Right hindlimb (tissue), 1 donor: ENCODE measurements at regions not wholly inside any gene's neighbourhood (a gene's known extent, or its start where the extent isn't known, plus 50 kb on each side); places are given as distances from the start of the nearest gene placed in this dataset.
A peak's percentile ranks its signal among the peaks of the same experiment; 100 is the strongest.
"Not testable (repeated sequence)": the region's sequence is repeated elsewhere in the genome, so short reads cannot be mapped to it uniquely, and the experiment has no call there.

ENCODE experiments used
- DNase-seq: peaks from one replicate; pipeline ENCODE4 v3.0.0-alpha.2; 2018

DNA sequence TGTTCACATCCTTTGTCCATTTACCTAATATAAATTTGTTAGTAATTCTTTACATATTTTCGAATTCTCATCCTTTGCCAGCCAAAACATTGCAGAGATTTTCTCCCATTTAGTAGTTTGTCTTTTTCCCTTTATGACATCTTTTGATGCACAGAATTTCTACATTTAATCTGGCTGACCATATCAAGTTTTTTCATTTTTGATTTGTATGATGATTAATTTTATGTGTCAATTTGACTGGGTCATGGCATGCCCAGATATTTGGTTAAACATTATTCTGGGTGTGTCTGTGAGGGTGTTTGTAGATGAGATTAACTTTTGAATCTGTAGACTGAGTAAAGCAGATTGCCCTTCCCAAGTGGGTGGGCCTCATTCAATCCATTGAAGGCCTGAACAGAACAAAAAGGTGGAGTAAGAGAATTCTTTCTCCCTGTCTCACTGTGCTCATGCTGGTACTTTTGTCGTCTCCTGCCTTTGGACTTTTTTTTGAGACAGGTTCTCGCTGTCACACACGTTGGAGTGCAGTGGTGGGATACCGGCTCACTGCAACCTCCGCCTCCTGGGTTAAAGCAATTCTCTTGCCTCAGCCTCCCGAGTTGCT lies 72.1 kb upstream of the EPB41L1 start:
- DNase-seq, result no peak

DNA sequence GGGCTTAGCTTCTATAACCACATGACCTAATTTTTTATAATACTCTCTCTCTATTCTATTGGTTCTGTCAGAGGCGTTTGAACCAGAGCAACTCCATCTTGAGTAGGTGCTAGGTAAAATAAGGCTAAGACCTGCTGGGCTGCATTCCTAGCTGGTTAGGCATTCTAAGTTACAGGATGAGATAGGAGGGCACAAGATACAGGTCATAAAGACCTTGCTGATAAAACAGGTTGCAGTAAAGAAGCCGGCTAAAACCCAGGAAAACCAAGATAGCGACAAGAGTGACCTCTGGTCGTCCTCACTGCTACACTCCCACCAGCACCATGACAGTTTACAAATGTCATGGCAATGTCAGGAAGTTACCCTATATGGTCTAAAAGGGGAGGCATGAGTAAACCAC lies 71.3 kb upstream of the EPB41L1 start:
- not testable (repeated sequence) for DNase-seq

DNA sequence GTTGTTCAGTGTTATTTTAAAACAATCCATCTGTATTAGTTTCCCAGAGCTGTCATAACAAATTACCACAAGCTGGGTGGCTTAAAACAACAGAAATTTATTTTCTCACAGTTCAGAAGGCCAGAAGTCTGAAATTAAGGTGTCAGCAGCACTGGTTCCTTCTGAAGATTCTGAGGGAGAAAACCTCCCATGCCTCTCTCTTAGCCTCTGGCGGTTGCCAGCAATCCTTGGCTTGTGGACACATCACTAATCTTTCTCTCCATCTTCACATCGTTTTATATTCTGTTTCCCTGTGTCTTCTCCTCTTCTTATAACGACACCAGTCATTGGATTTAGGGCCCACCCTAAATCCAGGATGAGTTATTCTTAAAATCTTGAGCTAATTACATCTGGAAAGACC lies 70.2 kb upstream of the EPB41L1 start:
- DNase-seq, result no peak

DNA sequence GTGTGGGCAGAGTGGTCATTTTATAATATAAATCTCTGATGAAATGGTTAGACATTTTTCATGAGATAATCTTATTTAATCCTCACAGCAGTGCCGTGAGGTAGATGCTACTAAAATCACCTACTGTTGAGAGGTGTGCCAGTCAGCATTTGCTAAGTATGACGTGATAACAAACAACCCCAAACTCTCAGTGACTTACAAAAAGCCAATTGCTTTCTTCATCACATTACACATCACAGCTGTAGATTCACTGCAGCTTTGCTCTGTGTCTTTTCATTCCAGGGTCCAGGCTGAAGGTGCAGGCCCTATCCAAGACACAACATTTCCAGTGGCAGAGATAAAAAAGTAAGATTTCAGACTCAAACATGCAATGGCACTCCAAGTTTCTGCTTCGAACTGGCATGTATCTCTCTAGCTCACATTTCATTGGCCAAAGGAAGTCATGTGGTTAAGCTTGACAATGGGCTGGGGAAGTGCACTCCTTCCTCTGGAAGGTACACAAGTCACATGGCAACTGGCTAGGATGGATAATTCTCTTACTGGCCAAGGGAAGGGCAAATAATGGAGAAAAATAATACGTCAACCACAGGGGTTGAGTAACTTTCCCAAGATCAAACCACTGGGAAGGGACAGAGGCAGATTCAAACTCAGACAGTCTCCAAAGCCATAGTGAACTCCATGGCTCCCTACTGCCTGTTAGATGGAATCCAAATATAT lies 69.5 kb upstream of the EPB41L1 start:
- no peak for DNase-seq

DNA sequence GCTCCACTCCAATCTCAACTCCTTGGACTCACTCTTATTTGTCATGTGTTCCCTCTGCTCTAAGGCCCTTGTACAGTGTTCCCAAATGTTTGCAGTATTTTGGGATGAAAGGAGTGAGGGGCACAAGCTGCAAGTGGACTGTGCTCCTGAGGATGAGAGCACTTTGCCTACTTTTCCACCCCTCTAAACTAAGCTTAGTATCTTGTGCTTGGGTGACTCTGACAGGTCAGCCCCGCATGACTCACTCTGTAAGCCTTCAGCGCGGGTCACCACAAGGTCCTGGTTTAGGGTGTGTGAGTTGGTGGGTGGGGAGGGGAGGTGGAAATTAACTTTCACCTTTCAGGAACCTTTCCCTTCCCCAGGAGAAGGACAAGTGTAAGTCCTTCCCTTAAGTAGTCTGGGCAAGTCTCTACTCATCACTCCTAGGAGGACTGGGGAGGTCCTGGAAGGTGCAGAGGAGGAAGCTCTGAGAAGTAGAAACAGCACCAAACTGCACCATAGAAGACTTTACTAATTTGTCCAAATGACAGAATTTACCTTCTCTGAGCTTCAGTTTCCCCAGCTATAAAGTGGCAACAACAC lies 68.8 kb upstream of the EPB41L1 start:
- no peak for DNase-seq

DNA sequence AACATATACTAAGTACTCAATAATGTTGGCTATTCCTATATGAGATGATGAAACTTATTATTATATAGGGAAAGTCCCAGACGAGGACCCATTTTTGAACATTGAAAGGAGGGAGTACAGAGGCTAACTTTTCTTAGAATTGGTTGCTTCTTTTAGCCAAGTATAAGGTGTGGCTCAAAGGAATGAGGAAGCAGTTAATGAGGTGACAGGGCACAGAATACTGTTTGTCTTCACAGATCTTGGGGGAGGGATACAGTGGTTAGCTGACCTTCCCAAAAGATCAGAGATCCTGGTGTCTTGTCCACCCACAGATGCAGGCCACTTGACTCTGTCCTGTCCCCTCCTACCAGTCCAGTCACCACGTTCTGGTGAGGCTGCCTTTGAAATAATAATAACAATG lies 67.8 kb upstream of the EPB41L1 start:
- no peak for DNase-seq

DNA sequence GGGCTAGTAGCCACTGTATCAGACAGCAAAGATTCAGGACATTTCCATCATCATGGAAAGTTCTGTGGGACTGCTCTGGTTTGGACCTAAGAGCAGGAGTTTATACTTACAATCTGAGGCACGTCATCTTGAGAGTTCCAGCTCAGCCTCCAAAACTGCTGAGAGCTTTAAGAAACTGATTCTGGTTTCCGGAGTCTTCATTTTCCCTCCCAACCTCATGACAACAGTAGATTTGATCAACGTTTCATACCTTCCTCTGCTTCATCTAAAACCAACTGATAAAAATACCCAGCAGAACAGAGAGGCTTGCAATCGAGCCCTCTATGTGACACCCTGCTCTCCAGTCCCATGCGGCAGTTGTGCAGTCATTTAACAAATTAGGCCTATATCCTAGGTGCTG lies 64.3 kb upstream of the EPB41L1 start:
- no peak for DNase-seq

DNA sequence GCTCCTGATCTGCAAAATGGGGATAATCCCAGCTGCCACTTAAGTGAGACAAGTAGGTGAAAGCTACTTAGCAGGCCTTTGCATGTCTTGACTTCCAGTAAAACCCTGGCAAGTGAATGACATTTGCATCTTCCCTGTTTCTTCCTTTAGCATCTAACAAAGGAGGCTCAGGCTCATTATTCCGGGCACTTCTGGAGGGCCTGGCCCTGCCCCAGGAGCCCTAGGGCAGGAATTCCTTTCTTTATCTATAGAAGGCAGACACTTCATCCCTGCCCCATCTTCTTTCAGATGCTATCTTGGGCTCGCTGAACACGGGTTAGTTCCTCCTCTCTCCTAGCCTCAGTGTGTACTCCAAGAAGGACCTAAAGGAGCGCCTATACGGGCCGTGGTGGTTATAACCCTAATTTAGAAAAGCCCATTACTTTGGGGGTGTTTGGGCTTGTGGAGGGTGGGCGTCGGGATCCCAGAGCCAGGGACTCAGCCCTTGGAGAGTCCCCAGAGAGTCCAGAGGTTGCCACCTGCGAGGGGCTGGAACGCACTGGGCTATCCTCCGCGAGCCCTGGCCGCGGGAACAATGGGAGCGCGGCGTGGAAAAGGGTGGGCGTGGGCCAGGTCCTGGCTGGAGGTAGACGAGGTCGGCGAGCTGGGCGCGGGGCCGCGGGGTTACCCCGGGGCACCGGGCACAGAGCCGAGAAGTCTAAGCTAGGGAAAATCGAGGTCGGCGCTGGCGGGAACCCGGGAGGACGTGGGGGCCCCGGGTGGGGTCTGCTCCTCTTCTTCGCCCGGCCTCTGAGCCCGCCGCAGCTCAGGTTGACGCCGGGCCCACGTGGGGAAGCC lies 62.8 kb upstream of the EPB41L1 start:
- DNase-seq, result no peak

DNA sequence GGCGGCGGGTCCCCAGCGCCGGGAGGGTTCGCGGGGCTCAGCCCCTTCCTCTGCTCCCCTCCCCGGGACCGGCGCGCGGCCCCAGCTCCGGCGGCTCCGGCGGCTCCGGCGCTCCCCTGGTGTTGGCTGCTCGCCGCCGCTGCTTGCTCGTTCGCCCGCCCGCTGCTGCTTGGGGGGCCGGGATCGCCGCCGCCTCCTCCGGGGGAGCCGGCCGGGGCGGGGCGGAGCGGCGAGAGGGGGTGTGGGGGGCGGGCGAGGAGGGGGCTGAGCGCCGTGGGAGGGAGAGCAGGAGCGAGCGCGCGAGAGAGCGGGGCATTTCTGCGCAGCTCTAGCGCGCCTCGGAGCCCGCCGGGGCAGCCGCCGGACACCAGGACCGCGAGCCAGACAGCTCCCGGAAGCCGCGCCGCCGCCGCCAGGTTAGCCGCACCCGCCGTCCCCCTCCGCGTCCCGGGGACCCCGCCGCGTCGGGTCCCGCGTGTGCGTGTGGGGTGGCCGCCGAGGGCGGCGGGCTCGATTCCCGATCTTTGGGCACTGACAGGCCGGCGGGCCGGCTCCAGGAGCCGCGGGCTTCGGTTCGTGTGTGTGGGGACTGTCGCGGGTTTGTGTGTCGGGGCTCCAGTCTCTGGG lies 62.0 kb upstream of the EPB41L1 start:
- peak; percentile 52 for DNase-seq

DNA sequence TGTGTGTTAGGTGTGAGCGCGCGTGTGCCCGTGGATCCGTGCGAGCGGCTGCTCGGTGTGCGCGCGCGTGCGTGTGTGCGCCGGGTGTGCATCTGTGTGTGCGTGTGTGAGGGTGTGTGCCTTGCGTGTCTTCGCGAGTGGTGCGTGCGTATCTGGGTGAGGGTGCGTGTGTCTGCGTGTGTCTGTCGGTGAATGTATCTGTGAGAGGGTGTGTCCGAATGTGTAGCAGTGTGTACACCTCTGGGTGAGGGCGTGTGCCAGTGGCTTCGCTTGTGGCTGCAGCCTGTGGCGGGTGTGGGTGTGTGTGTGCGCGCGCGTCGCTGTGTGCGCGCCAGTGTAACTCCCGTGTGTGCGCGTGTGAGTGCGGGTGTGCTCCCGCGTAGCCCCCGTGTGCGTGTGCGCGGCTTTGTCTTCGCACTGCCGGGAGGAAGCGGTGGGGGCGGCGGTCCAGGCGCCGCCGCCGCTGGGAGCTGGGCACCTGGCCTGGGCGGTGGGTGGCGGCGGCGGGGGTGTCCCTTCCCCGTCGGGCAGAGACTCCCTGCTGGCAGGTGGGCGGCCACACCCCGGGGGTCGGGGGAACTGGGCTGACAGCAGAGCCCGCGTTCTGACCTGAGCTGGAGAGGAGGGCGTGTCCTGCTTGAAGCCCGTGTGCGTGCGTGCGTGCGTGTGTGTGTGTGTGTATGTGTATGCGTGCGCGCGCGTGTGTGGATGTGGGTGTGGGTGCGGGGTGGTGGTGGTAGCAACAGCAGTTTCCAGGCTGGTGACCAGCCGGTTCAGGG lies 61.3 kb upstream of the EPB41L1 start:
- peak; percentile 62 for DNase-seq

DNA sequence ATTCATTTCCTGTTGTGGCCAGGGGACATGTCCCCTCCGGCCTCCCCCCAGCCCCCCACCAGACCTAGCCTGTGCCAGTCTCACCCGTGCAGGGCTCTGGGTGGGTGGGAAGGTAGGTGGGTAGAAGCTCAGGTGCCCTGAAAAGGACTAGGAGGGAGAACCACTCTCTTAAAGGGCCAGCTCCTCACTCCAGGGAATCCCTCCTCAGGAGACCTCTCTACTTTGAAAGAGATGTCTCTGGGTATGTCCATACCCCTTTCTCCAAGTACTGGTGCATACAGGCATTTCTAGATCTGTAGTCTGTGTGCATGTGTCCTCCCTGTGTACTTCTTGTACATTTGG lies 60.8 kb upstream of the EPB41L1 start:
- DNase-seq, result no peak

DNA sequence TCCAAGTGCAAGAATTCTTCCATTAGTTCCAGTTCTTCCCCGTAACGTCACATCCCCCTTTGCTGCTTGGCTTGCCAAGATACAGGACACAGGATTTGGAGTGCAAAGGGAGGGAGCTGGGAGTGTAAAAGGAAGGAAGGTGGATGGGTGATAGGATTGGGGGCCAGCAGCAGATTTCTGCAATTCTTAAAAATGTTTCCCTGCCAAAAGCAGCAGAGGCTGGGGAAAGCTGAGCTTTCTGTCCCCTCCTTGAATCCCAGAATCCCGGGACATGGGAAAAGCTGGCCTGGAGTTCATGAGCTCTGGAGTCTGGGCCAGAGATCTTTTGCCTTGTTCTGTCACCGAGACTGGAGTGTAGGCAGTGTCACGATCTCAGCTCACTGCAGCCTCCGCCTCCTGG lies 60.0 kb upstream of the EPB41L1 start:
- peak; percentile 84 for DNase-seq

DNA sequence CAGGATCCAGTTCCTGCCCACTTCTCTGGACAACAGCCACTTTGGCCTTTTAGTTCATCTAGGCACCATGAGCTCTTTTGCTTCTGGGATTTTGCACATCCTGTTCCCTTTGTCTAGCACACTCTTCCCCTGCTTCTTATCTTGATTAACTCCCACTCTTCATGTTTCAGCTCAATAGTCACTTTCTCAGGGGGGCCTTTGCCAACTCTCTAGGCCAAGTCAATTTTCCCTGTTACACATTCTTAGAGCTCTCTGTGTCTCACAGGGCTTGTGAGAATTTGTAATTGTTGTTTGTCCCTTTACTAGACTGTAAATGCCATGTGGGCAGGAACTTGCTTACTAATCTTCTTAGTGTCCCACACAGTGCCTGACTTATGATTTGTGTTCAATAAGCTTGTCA lies 58.1 kb upstream of the EPB41L1 start:
- DNase-seq, result no peak

DNA sequence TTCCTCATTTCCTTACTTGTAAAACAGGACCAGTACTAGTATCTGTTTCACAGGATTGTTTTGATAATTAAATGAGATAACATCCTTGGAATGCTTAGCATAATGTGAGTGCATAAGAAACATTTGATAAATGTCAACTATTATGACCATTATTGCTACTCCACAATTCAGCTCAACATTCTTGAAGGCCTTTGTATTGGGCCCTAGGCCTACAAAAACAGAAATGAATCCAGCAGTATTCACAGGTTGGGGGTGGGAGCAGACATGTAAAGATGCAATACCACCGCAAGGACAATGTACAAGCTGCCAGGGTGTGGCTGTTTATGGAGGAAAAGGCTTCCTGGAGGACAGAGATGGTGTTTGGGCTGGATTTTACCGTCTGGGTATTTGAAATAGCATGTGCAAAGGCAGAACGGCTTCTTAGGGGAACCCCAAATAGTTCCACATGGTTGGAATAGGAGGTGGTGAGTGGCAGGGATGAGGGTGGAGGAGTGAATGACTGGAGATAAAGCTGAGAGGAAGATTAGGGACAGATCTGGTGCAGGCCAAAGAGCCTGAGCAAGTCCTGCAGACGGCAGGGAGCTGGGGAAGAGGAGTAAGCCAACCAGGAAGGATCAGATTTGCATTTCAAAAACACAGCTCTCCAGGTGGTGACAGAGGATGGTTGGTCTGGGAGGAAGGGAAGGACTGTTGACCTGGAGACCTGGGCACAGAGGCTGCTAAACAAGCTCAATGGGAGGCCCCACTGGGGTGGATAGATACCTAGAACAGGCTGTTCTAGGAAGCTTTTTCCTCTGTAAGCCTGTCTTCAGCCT lies 57.0 kb upstream of the EPB41L1 start:
- no peak for DNase-seq

DNA sequence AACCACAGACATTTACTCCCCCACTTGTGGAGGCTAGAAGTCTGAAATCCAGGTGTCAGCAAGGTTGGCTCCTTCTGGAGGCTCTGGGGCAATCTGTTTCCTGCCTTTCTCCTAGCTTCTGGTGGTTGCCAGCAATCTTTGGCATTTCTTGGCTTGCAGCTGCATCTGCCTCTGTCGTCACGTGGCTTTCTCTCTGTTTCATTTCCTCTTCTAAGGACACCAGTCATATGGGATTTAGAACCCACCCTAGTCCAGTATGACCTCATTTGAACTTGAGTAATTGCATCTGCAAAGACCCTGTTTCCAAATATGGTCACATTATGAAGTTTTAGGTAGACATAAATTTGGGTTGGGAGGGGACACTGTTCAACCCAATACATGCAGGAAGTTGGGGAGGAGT lies 56.2 kb upstream of the EPB41L1 start:
- DNase-seq, result peak; percentile 39

DNA sequence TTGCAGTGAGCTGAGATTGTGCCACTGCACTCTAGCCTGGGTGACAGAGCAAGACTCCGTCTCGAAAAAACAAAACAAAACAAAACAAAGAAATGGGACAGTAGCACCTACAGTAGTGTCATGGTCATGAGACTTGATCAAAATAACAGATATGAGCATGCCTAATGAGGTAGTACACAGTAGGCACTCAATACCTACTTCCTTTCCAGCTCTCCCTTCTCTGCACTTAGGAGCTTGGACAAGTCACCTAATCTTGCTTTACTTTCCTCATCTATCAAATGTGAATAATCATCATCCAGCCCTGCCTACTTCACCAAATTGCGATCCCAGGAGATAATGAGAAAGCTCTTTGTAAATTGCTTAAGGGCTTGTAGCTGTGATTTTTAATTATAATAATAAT lies 55.4 kb upstream of the EPB41L1 start:
- no peak for DNase-seq

DNA sequence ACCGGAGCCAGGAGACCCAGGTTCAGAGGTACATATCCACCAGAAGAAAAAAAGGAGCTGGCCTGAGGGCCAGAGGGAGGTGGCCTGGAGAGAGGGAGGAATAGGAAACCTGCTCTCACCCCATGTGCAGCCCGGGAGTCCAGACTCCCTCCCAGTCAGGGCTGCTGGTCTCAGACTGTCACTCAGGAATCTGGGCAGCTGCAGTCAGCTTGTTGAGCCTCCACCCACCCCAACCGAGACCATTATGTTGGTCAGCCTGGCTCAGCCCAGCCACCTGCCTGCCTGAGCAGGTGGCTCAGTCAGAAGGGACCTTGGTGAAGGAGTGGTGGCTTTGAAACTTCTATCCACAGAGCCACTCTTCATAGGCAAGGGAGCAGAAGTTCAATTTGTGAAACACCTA lies 53.3 kb upstream of the EPB41L1 start:
- DNase-seq, result peak; percentile 61

DNA sequence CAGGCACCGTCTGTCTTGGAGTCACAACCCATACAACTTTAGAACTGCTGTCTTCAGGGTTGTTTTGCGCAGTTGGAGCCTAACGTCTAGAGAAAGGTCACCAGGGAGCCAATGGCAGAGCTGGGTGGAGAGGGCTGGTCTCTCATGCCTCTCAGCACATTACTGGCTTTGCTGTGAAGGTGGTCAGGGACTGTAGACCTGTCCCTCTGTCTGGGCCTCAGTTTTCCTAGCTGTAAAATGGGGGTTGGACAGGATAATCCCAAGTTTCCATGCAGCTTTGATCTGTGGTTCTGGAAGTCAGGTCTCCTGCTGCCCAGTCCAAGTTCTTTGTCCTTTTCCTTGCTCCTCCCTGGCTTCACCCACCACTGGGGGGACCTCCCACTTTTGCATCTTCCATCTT lies 52.2 kb upstream of the EPB41L1 start:
- DNase-seq, result no peak

DNA sequence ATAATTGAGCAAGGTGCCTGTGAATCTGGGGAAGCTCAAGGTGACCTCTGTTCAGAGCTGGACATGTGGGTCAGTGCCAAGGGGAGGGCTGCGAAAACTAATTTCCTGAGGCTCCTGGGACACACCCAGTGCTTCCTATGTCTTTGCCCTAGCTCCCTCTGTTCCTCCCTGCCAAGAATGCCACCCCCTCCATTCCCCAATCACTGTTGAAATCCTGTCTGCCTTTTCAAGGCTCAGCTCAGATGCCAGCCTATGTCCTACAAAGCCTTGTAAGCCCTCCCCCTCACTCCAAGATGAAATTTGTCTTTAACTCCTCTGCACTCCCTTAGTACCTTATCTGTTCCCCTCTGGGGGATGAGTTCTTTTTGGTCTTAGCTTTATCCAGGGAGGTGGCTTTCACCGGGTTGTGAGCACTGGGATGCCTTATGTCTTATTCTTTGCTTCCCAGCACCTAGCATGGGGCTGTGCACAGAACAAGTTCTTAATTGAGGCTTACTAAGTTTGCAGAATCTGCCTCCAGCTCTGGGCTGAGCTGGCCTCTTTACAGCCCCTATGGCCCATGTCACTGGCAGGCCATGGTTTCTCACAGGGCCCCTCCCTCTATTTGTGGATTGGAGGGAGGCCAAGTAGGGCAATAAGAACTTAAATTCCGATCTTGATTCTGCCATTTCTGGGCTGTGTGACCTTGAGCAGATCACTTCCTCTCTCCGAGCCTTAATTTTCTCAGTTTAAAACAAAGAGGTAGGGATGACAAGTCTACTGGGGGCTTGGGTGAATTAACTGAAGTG lies 51.5 kb upstream of the EPB41L1 start:
- DNase-seq, result no peak

DNA sequence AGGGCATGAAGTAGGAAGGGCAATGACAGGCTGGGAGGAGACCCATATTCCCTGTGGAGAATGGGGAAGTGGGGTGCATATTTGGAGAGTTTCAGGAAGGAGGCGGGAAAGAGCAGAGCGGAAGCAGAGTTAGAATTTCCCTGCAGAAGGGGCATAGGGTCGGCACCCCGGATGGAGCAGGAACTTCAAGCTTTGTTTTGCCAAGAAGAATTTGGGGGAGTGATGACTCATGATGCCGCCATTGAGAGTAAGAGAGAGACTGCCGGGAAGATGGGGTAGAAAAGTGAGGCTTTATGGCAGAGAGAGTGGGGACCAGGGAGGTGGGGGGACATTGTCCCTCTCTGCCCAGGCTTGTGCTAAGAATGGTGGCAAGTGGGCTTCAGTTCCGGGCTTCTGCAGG lies 50.3 kb upstream of the EPB41L1 start:
- no peak for DNase-seq
